ENCODE measurements at regions not wholly inside any gene's neighbourhood (a gene's known extent, or its start where the extent isn't known, plus 50 kb on each side); places are given as distances from the start of the nearest gene placed in this dataset.

GRCh38 chr4:11839889-11840288 lies 411.2 kb upstream of the HS3ST1 start:
- H3K4me2 ChIP-seq (replicated peaks; ENCODE audit: extremely low read depth, low read length, poor library complexity, severe bottlenecking) = no peak overlapping the region
- H3K36me3 ChIP-seq (replicated peaks in 1 of 2; ENCODE audit: control insufficient read depth in 1 of 2, insufficient read depth in 2 of 2, low read length in 2 of 2) = no peaks in the 10 kb centered on the region
- no peak overlapping the region for H3K4me3 ChIP-seq (replicated peaks in 1 of 3; ENCODE audit: low read depth in 2 of 3, low read length in 3 of 3)
- no peaks in the 10 kb centered on the region for H3K27me3 ChIP-seq (ENCODE audit: control insufficient read depth in 2 of 2, insufficient read depth in 2 of 2, low read length in 2 of 2)
- H3K4me1 Mint-ChIP-seq = peaks cover 16% of the 10 kb centered on the region
- no peak for DNase-seq
- H3K27ac Mint-ChIP-seq = no peak overlapping the region
- TF ChIP-seq CTCF (IDR thresholded peaks at IDR 0.05) = no peak
- no peaks in the 10 kb centered on the region for H4K20me1 ChIP-seq (ENCODE audit: insufficient read depth, low read length)
- no peak overlapping the region for H2AFZ ChIP-seq (ENCODE audit: insufficient read depth, low read depth, low read length, poor library complexity, severe bottlenecking)
- H3K9ac ChIP-seq (ENCODE audit: insufficient read depth, low read length, poor library complexity, severe bottlenecking) = no peak overlapping the region
- peaks cover 0 to 4% (median 0%) of the 10 kb centered on the region in 7 donors for H3K9me3 Mint-ChIP-seq
- H3K79me2 ChIP-seq (ENCODE audit: insufficient read depth, low read length) = no peaks in the 10 kb centered on the region
- intact Hi-C loops (cut with micrococcal nuclease) = no loop called here
- H3K27me3 Mint-ChIP-seq (ENCODE audit: low read depth in 3 of 3) = peaks cover 0 to 4% (median 2%) of the 10 kb centered on the region in 3 donors
- H3K4me1 ChIP-seq (ENCODE audit: control insufficient read depth in 1 of 2, insufficient read depth in 2 of 2, low read length in 2 of 2) = peaks cover 16 to 17% of the 10 kb centered on the region in 2 donors
- H3K4me3 Mint-ChIP-seq = no peak overlapping the region
- no peaks in the 10 kb centered on the region for H3K36me3 Mint-ChIP-seq
- H3K9me3 ChIP-seq (replicated peaks in 1 of 2; ENCODE audit: control insufficient read depth in 1 of 2, insufficient read depth in 1 of 2, low read length in 2 of 2) = no peaks in the 10 kb centered on the region
- no peak overlapping the region for H3K27ac ChIP-seq (ENCODE audit: low read depth in 1 of 2, low read length in 2 of 2)

- H3K27ac Mint-ChIP-seq = no peak overlapping the region
- intact Hi-C loops (cut with micrococcal nuclease) = no loop called here
- no CpG with 5 or more reads among the region's 5 CpGs for WGBS (ENCODE audit: insufficient coverage)
- peaks cover 9% of the 10 kb centered on the region for H3K4me1 Mint-ChIP-seq
- H3K27me3 Mint-ChIP-seq (ENCODE audit: low read depth in 3 of 3) = peaks cover 2 to 7% (median 6%) of the 10 kb centered on the region in 3 donors
- DNase-seq = no peak
- no peak overlapping the region for H3K4me3 ChIP-seq (replicated peaks in 1 of 3; ENCODE audit: low read depth in 2 of 3, low read length in 3 of 3)
- H3K4me2 ChIP-seq (replicated peaks; ENCODE audit: extremely low read depth, low read length, poor library complexity, severe bottlenecking) = no peak overlapping the region
- H2AFZ ChIP-seq (ENCODE audit: insufficient read depth, low read depth, low read length, poor library complexity, severe bottlenecking) = no peak overlapping the region
- no peaks in the 10 kb centered on the region for H3K4me1 ChIP-seq (ENCODE audit: control insufficient read depth in 1 of 2, insufficient read depth in 2 of 2, low read length in 2 of 2)
- no peak for TF ChIP-seq CTCF (IDR thresholded peaks at IDR 0.05)
- H3K9ac ChIP-seq (ENCODE audit: insufficient read depth, low read length, poor library complexity, severe bottlenecking) = no peak overlapping the region
- no peaks in the 10 kb centered on the region for H3K9me3 ChIP-seq (replicated peaks in 1 of 2; ENCODE audit: control insufficient read depth in 1 of 2, insufficient read depth in 1 of 2, low read length in 2 of 2)
- no peaks in the 10 kb centered on the region for H3K27me3 ChIP-seq (ENCODE audit: control insufficient read depth in 2 of 2, insufficient read depth in 2 of 2, low read length in 2 of 2)
- no peaks in the 10 kb centered on the region for H3K36me3 ChIP-seq (replicated peaks in 1 of 2; ENCODE audit: control insufficient read depth in 1 of 2, insufficient read depth in 2 of 2, low read length in 2 of 2)
- peak overlapping the region in 1 of 2 donors; percentile 69 for H3K4me3 Mint-ChIP-seq
- H3K9me3 Mint-ChIP-seq = peaks cover 0 to 5% (median 0%) of the 10 kb centered on the region in 7 donors
- H3K36me3 Mint-ChIP-seq = no peaks in the 10 kb centered on the region
- H3K79me2 ChIP-seq (ENCODE audit: insufficient read depth, low read length) = no peaks in the 10 kb centered on the region
- no peak overlapping the region for H3K27ac ChIP-seq (ENCODE audit: low read depth in 1 of 2, low read length in 2 of 2)
- H4K20me1 ChIP-seq (ENCODE audit: insufficient read depth, low read length) = no peaks in the 10 kb centered on the region
These were observed 403.0 kb upstream of the HS3ST1 start for GRCh38 chr4:11831739-11832138.
